H1 (cell line): ENCODE measurements at regions not wholly inside any gene's neighbourhood (a gene's known extent, or its start where the extent isn't known, plus 50 kb on each side); places are given as distances from the start of the nearest gene placed in this dataset.

Experiments used
- CTCF ChIA-PET: fragments of 300-600 bp; sonication (Branson Sonifier 250); formaldehyde crosslinking; loops from one replicate; lab custom pipeline; 2021; ENCODE audit not compliant: partially characterized antibody; lab: Charles Lee
- POLR2A ChIA-PET: fragments of 300-600 bp; sonication (Branson Sonifier 250); formaldehyde crosslinking; loops from one replicate; lab custom pipeline; 2021; ENCODE audit warnings: inconsistent platforms; ENCODE audit not compliant: partially characterized antibody; lab: Charles Lee
- DNase-seq, 2 experiments: peaks; one replicate each; pipeline versions ENCODE4 v3.0.0 to v3.0.0-alpha.2; 2010 to 2022; ENCODE audit warnings: low spot score in 2 of 2, low read depth in 1 of 2, mixed read lengths in 1 of 2
- FAIRE-seq: peaks from 2 replicates; lab custom pipeline; 2011; peaks lifted over from hg19 to GRCh38; lab: Jason Lieb, UNC
- H2AFZ ChIP-seq: 2 replicates; pipeline ENCODE4 v1.8.1; 2012; ENCODE audit warnings: low read length, inconsistent platforms
- H2AK5ac ChIP-seq: 2 replicates; pipeline ENCODE4 v1.6.1; 2013; ENCODE audit warnings: low read depth, low read length
- H2BK120ac ChIP-seq: replicated peaks from 2 replicates; pipeline ENCODE3; 2013; ENCODE audit warnings: low read depth, low read length, inconsistent platforms
- H2BK12ac ChIP-seq: 2 replicates; pipeline ENCODE4 v1.6.1; 2013; ENCODE audit warnings: low read depth, low read length
- H2BK15ac ChIP-seq: 2 replicates; pipeline ENCODE4 v1.6.1; 2013; ENCODE audit warnings: low read length
- H2BK20ac ChIP-seq: 2 replicates; pipeline ENCODE4 v1.6.1; 2013; ENCODE audit warnings: low read length
- H2BK5ac ChIP-seq: 2 replicates; pipeline ENCODE4 v1.6.1; 2013; ENCODE audit warnings: low read depth, low read length
- H3K14ac ChIP-seq: 2 replicates; pipeline ENCODE4 v1.6.1; 2013; ENCODE audit warnings: inconsistent platforms; ENCODE audit not compliant: insufficient read length
- H3K18ac ChIP-seq: 2 replicates; pipeline ENCODE4 v1.6.1; 2013; ENCODE audit warnings: low read length; ENCODE audit errors: extremely low read depth
- H3K23ac ChIP-seq: 2 replicates; pipeline ENCODE4 v1.6.1; 2013; ENCODE audit warnings: inconsistent platforms; ENCODE audit not compliant: insufficient read length
- H3K23me2 ChIP-seq: 2 replicates; pipeline ENCODE4 v1.6.1; 2013; ENCODE audit warnings: low read depth, low read length
- H3K27ac ChIP-seq: 2 replicates; pipeline ENCODE4 v1.6.1; 2011; ENCODE audit warnings: low read depth, low read length, inconsistent platforms
- H3K27me3 ChIP-seq, 4 experiments: replicated peaks in 1 of 4; 1 replicate in 1 of 4; 2 replicates in 3 of 4; pipeline versions ENCODE4 v1.6.1 to v1.8.1; 2011 to 2013; ENCODE audit warnings: low read length in 3 of 4, mild to moderate bottlenecking in 3 of 4, inconsistent platforms in 2 of 4, mixed read lengths in 2 of 4, moderate library complexity in 1 of 4; ENCODE audit not compliant: control insufficient read depth in 3 of 4, insufficient read depth in 3 of 4; ENCODE audit errors: extremely low read depth in 1 of 4
- H3K36me3 ChIP-seq, 4 experiments: 2 replicates each; pipeline versions ENCODE4 v1.6.1 to v1.8.1; 2011 to 2013; ENCODE audit warnings: mild to moderate bottlenecking in 4 of 4, low read length in 3 of 4, moderate library complexity in 2 of 4, control low read depth in 1 of 4, inconsistent platforms in 1 of 4; ENCODE audit not compliant: insufficient read depth in 4 of 4, control insufficient read depth in 2 of 4
- H3K4ac ChIP-seq: replicated peaks from 2 replicates; pipeline ENCODE3; 2013; ENCODE audit warnings: low read length, low read depth, mixed read lengths, inconsistent platforms; ENCODE audit not compliant: insufficient read length
- H3K4me1 ChIP-seq, 4 experiments: replicated peaks in 1 of 4; 1 replicate in 1 of 4; 2 replicates in 3 of 4; pipeline versions ENCODE4 v1.6.1 to v1.8.1; 2011 to 2013; ENCODE audit warnings: low read length in 3 of 4, inconsistent platforms in 2 of 4, mixed read lengths in 1 of 4; ENCODE audit not compliant: insufficient read depth in 4 of 4, control insufficient read depth in 3 of 4
- H3K4me2 ChIP-seq, 2 experiments: 2 replicates each; pipeline versions ENCODE4 v1.6.1 to v1.8.1; 2011 to 2013; ENCODE audit warnings: low read depth in 2 of 2, low read length in 2 of 2, control low read depth in 1 of 2, inconsistent platforms in 1 of 2, mild to moderate bottlenecking in 1 of 2; ENCODE audit not compliant: insufficient read depth in 1 of 2
- H3K4me3 ChIP-seq, 4 experiments: fragments of 200-600, 300-600 bp in 1 of 4; sonication (generic), shearing (Covaris generic), sonication (Bioruptor Twin) in 1 of 4; 2 replicates each; pipeline versions ENCODE4 v1.5.1 to v1.8.1; 2011 to 2016; ENCODE audit warnings: low read length in 4 of 4, low read depth in 3 of 4, control low read depth in 2 of 4, inconsistent platforms in 2 of 4, mild to moderate bottlenecking in 2 of 4, mixed read lengths in 1 of 4, moderate library complexity in 1 of 4; ENCODE audit not compliant: insufficient read depth in 2 of 4; ENCODE audit errors: extremely low read depth in 1 of 4
- H3K56ac ChIP-seq: replicated peaks from 2 replicates; pipeline ENCODE3; 2013; ENCODE audit warnings: low read depth, mild to moderate bottlenecking, mixed read lengths, low read length, inconsistent platforms; ENCODE audit not compliant: insufficient read length
- H3K79me1 ChIP-seq: 2 replicates; pipeline ENCODE4 v1.6.1; 2013; ENCODE audit warnings: low read depth, low read length, control low read depth
- H3K79me2 ChIP-seq, 2 experiments: 2 replicates each; pipeline versions ENCODE4 v1.6.1 to v1.8.1; 2012 to 2013; ENCODE audit warnings: low read length in 2 of 2, mild to moderate bottlenecking in 2 of 2, inconsistent platforms in 1 of 2; ENCODE audit not compliant: insufficient read depth in 2 of 2, control insufficient read depth in 1 of 2
- H3K9ac ChIP-seq, 4 experiments: replicated peaks in 1 of 4; 1 replicate in 1 of 4; 2 replicates in 3 of 4; pipeline versions ENCODE4 v1.6.1 to v1.8.1; 2011 to 2013; ENCODE audit warnings: low read depth in 3 of 4, low read length in 3 of 4, control low read depth in 2 of 4, mild to moderate bottlenecking in 2 of 4, moderate library complexity in 2 of 4, inconsistent platforms in 1 of 4; ENCODE audit errors: extremely low read depth in 1 of 4
- H3K9me3 ChIP-seq, 2 experiments: 2 replicates each; pipeline versions ENCODE4 v1.6.1 to v1.8.1; 2012 to 2013; ENCODE audit warnings: mild to moderate bottlenecking in 2 of 2, moderate library complexity in 2 of 2, control low read depth in 1 of 2, inconsistent platforms in 1 of 2, low read depth in 1 of 2, low read length in 1 of 2, mixed read lengths in 1 of 2; ENCODE audit not compliant: insufficient read depth in 2 of 2
- H4K20me1 ChIP-seq, 2 experiments: replicated peaks in 1 of 2; 2 replicates each; pipeline versions ENCODE3 to v1.8.1; 2011 to 2013; ENCODE audit warnings: inconsistent platforms in 2 of 2, low read length in 2 of 2, mild to moderate bottlenecking in 1 of 2; ENCODE audit not compliant: insufficient read depth in 2 of 2, control insufficient read depth in 1 of 2
- H4K5ac ChIP-seq: 2 replicates; pipeline ENCODE4 v1.6.1; 2013; ENCODE audit warnings: low read length, low read depth, mixed read lengths, inconsistent platforms; ENCODE audit not compliant: insufficient read length
- H4K8ac ChIP-seq: 2 replicates; pipeline ENCODE4 v1.8.0; 2013; ENCODE audit warnings: mild to moderate bottlenecking, moderate library complexity, low read length, inconsistent platforms; ENCODE audit not compliant: insufficient read depth; ENCODE audit errors: extremely low read depth
- H4K91ac ChIP-seq: replicated peaks from 2 replicates; pipeline ENCODE3; 2013; ENCODE audit warnings: low read length, mixed read lengths, inconsistent platforms; ENCODE audit not compliant: insufficient read length
- ASH2L ChIP-seq: fragments of 200-600, 300-600 bp; sonication (generic); IDR thresholded peaks from one replicate; pipeline ENCODE4 v1.7.1; 2017; ENCODE audit warnings: low read length
- CEBPB ChIP-seq: IDR thresholded peaks from 2 replicates; pipeline ENCODE4 v1.6.1; 2012; ENCODE audit warnings: low read depth, low read length
- EGR1 ChIP-seq: IDR thresholded peaks from 2 replicates; pipeline ENCODE4 v1.6.1; 2011; ENCODE audit warnings: low read depth, low read length, borderline replicate concordance
- EP300 ChIP-seq, 2 experiments: IDR thresholded peaks; 1 replicate in 1 of 2; 2 replicates in 1 of 2; pipeline ENCODE4 v1.6.1; 2011 to 2012; ENCODE audit warnings: low read depth in 2 of 2, low read length in 2 of 2, mild to moderate bottlenecking in 2 of 2, borderline replicate concordance in 1 of 2, inconsistent platforms in 1 of 2, moderate library complexity in 1 of 2
- FOSL1 ChIP-seq: IDR thresholded peaks from 2 replicates; pipeline ENCODE4 v1.6.1; 2011; ENCODE audit warnings: mild to moderate bottlenecking, low read depth, low read length, moderate library complexity; ENCODE audit not compliant: insufficient read depth
- KDM1A ChIP-seq: fragments of 200-600, 300-600 bp; sonication (generic); IDR thresholded peaks from 2 replicates; pipeline ENCODE4 v1.7.1; 2016; ENCODE audit warnings: mild to moderate bottlenecking, low read length, borderline replicate concordance
- MAX ChIP-seq: IDR thresholded peaks from 2 replicates; pipeline ENCODE4 v1.6.1; 2012; ENCODE audit warnings: inconsistent platforms
- NANOG ChIP-seq: IDR thresholded peaks from 2 replicates; pipeline ENCODE4 v1.6.1; 2011; ENCODE audit warnings: low read length, low read depth, mild to moderate bottlenecking, inconsistent platforms; ENCODE audit not compliant: insufficient read depth, poor library complexity, severe bottlenecking
- POLR2A ChIP-seq, 2 experiments: IDR thresholded peaks; 1 replicate in 1 of 2; 2 replicates in 1 of 2; pipeline ENCODE4 v1.6.1; 2011; ENCODE audit warnings: low read depth in 2 of 2, low read length in 2 of 2, mild to moderate bottlenecking in 2 of 2; ENCODE audit errors: control extremely low read depth in 1 of 2
- SP4 ChIP-seq: IDR thresholded peaks from 2 replicates; pipeline ENCODE4 v1.6.1; 2012; ENCODE audit warnings: low read length, inconsistent platforms
- TAF7 ChIP-seq: optimal IDR thresholded peaks from 2 replicates; pipeline ENCODE3; 2011; ENCODE audit warnings: low read depth, mild to moderate bottlenecking, inconsistent platforms, low read length, moderate library complexity, borderline replicate concordance
- TEAD4 ChIP-seq: IDR thresholded peaks from 2 replicates; pipeline ENCODE4 v1.6.1; 2012; ENCODE audit warnings: low read depth, low read length, inconsistent platforms, mixed read lengths
- WGBS, 2 experiments: shearing (Covaris generic) in 1 of 2; methylation state at CpG; one replicate each; pipeline versions ENCODE4 v1.1.6 to v1.1.7; 2013 to 2015; ENCODE audit warnings: low lambda C conversion rate in 2 of 2, mixed read lengths in 2 of 2, inconsistent platforms in 1 of 2, low coverage in 1 of 2, missing lambda C conversion rate in 1 of 2; ENCODE audit not compliant: insufficient replicate concordance in 2 of 2, insufficient coverage in 1 of 2, insufficient read length in 1 of 2; ENCODE audit errors: extremely low coverage in 1 of 2, missing lambda C conversion rate in 1 of 2; 5-methylcytosine and 5-hydroxymethylcytosine counted together

GRCh38 chr4:180217070-180217469 lies 2026.1 kb upstream of the TENM3 start:
- TF ChIP-seq SP4 (no peak), POLR2A (IDR thresholded peaks at IDR 0.05; ENCODE audit: control extremely low read depth in 1 of 2, low read depth in 2 of 2, low read length in 2 of 2) (no peak), TEAD4 (no peak), EP300 (IDR thresholded peaks at IDR 0.05; ENCODE audit: borderline replicate concordance in 1 of 2, low read depth in 2 of 2, low read length in 2 of 2) (no peak), KDM1A (no peak), TAF7 (no peak), FOSL1 (no peak), MAX (no peak), CEBPB (no peak), ASH2L (no peak), NANOG (no peak), EGR1 (no peak)
- Histone ChIP-seq H3K14ac (no peak overlapping the region), H2BK15ac (no peak overlapping the region), H3K4me3 (no peak overlapping the region), H2BK120ac (no peak overlapping the region), H3K36me3 (no peaks in the 10 kb centered on the region), H3K4me1 (no peaks in the 10 kb centered on the region), H3K4ac (no peak overlapping the region), H3K56ac (no peak overlapping the region), H3K4me2 (no peak overlapping the region), H3K79me2 (no peaks in the 10 kb centered on the region), H3K9ac (no peak overlapping the region), H3K23me2 (no peaks in the 10 kb centered on the region), H4K91ac (no peak overlapping the region), H4K8ac (no peak overlapping the region), H2AK5ac (no peak overlapping the region), H4K5ac (no peak overlapping the region), H4K20me1 (no peaks in the 10 kb centered on the region), H3K9me3 (peaks cover 0 to 5% of the 10 kb centered on the region in 2 experiments; a peak in 1 of 4 replicates), H3K27me3 (no peaks in the 10 kb centered on the region), H2BK20ac (no peak overlapping the region), H3K27ac (no peak overlapping the region), H3K23ac (no peak overlapping the region), H2BK5ac (no peak overlapping the region), H2BK12ac (no peak overlapping the region), H2AFZ (no peak overlapping the region), H3K18ac (no peak overlapping the region), H3K79me1 (no peaks in the 10 kb centered on the region)
- DNase-seq (no peak), FAIRE-seq (no peak)
- POLR2A ChIA-PET, result no interaction called here
- CTCF ChIA-PET, result interaction anchor here (0.6 kb wide), 1 partner anchor 76 kb away, joined by 4 read pairs; no protein-coding TSS in a partner anchor
- WGBS, 2 experiments, result 86% methylated on average over 1 of the region's 1 CpG; no CpG with 5 or more reads in 1 of the 2 experiments
